ENCODE measurements at regions not wholly inside any gene's neighbourhood (a gene's known extent, or its start where the extent isn't known, plus 50 kb on each side); places are given as distances from the start of the nearest gene placed in this dataset.
A peak's percentile ranks its signal among the peaks of the same experiment; 100 is the strongest.
"Not testable (repeated sequence)": the region's sequence is repeated elsewhere in the genome, so short reads cannot be mapped to it uniquely, and the experiment has no call there.

DNA sequence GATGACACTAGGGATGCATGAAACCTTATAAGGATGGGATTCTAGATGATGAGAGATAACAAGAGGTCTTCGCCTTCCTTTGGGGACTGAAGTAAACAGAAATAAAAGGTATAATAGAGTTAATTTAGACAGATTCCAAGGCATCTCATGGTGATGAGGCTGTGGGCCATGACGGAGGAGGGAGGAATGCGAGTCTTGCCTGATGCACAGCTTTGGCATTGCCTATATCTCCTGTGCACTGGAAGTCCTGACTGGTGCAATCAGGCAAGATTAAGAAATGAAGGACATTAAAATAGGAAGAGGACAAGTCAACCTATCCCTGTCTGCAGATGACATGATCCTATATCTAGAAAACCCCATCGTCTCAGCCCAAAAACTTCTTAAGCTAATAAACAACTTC, 526.4 kb upstream of the LMO3 start:
- TF ChIP-seq, protein P1, sequence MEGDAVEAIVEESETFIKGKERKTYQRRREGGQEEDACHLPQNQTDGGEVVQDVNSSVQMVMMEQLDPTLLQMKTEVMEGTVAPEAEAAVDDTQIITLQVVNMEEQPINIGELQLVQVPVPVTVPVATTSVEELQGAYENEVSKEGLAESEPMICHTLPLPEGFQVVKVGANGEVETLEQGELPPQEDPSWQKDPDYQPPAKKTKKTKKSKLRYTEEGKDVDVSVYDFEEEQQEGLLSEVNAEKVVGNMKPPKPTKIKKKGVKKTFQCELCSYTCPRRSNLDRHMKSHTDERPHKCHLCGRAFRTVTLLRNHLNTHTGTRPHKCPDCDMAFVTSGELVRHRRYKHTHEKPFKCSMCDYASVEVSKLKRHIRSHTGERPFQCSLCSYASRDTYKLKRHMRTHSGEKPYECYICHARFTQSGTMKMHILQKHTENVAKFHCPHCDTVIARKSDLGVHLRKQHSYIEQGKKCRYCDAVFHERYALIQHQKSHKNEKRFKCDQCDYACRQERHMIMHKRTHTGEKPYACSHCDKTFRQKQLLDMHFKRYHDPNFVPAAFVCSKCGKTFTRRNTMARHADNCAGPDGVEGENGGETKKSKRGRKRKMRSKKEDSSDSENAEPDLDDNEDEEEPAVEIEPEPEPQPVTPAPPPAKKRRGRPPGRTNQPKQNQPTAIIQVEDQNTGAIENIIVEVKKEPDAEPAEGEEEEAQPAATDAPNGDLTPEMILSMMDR (IDR thresholded peaks at IDR 0.05; ENCODE audit: insufficient read depth, low read length, severe bottlenecking), result no peak
- H3K27me3 ChIP-seq (ENCODE audit: control insufficient read depth, insufficient read depth, low read length), result no peaks in the 10 kb centered on the region
- FAIRE-seq, result no peak
- no peak overlapping the region for H3K4me3 ChIP-seq (ENCODE audit: low read depth, low read length)
- no peak for DNase-seq (ENCODE audit: low read depth)
- H3K36me3 ChIP-seq (ENCODE audit: control insufficient read depth, insufficient read depth, low read length), result no peaks in the 10 kb centered on the region

DNA sequence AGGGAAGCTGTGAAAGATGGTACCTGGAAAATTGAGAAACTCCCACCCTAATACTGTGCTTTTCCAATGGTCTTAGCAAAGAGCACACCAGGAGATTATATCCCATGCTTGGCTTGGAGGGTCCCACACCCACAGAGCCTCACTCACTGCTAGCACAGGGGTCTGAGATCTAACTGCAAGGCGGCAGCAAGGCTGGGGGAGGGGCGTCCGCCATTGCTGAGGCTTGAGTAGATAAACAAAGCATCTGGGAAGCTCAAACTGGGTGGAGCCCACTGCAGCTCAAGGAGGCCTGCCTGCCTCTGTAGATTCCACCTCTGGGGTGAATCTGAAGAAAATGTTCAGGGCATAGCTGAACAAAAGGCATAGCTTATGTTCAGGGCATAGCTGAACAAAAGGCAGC, 510.6 kb upstream of the LMO3 start:
- not testable (repeated sequence) for DNase-seq (ENCODE audit: low read depth); H3K27me3 ChIP-seq (ENCODE audit: control insufficient read depth, insufficient read depth, low read length); H3K4me3 ChIP-seq (ENCODE audit: low read depth, low read length); H3K36me3 ChIP-seq (ENCODE audit: control insufficient read depth, insufficient read depth, low read length); FAIRE-seq

DNA sequence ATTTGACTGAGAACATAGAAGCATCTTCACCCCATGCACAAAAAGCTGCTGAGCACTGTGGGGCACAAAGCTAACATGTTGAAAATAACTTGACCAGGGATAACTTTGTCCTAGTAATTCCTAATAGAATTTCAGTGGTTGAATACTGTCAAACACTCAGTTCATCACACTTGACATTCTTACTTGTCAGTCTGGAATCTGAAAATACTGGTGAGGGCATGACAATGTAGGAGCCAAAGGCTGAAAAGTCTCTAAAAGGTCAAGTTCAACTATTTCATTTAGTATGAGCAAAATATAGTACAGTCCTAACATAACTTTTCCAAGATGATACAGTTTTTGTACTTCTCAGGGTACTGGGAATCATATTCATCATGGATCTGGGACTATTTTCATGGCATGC, 504.4 kb upstream of the LMO3 start:
- TF ChIP-seq, protein P1 (IDR thresholded peaks at IDR 0.05; ENCODE audit: insufficient read depth, low read length, severe bottlenecking), result no peak
- FAIRE-seq, result no peak

DNA sequence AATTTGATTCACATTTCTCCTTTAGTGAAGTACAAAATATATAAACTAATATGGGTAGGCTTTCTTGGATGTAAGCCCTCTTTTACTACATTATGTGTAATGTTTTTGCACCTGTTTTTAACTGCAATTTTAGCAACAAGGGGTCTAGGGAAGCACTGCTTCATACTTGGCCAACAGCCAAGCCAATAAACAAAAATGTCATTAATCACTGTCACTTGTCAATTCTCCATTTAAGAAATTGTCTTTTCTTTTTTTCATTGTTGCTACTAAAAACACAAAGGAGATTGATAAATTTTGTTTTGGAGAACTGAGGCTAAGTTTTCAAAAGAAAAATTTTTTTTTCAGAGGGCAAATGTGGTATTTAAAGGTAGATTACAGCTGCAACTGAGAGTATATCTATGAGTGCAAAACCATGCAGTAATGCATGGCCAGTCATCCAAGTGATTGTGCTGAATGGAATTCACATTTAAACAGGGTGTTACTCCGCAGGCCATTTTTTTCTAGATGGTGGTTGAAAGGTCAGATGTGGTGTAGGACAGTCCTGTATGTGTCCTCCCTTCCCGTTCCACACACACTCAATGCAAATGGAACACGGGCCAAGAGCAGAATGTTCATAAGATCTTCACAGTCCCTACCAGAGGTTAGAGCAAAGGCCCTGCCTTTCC, 503.0 kb upstream of the LMO3 start:
- DNase-seq (ENCODE audit: low read depth) (peak; percentile 21), FAIRE-seq (no peak)
- Histone ChIP-seq H3K4me3 (ENCODE audit: low read depth, low read length) (no peak overlapping the region), H3K36me3 (ENCODE audit: control insufficient read depth, insufficient read depth, low read length) (no peaks in the 10 kb centered on the region), H3K27me3 (ENCODE audit: control insufficient read depth, insufficient read depth, low read length) (no peaks in the 10 kb centered on the region)
- TF ChIP-seq, protein P1 (IDR thresholded peaks at IDR 0.05; ENCODE audit: insufficient read depth, low read length, severe bottlenecking), result no peak

More for the DNA sequence above, 504.4 kb upstream of the LMO3 start:
- no peak overlapping the region for H3K4me3 ChIP-seq (ENCODE audit: low read depth, low read length)
- no peak for DNase-seq (ENCODE audit: low read depth)
- no peaks in the 10 kb centered on the region for H3K36me3 ChIP-seq (ENCODE audit: control insufficient read depth, insufficient read depth, low read length)
- H3K27me3 ChIP-seq (ENCODE audit: control insufficient read depth, insufficient read depth, low read length), result no peaks in the 10 kb centered on the region

DNA sequence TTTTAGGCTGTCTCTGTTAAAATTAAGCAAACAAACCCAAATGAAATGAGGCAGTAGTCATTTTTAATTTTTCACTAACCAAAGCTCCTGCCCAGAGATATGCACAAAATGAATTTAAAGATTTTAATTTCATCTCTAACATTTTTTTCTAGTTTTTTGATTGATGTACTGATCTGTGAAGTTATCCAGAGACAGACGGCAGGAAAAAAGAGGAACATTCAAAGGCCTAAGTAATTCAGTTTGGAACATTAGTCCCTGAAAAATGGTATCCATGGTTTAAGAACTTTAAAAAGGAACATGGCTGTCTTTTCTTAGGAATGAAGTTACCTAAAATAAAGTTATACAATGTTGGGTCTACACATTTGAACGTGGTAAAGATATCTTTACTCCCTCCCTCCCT, 498.8 kb upstream of the LMO3 start:
- H3K36me3 ChIP-seq (ENCODE audit: control insufficient read depth, insufficient read depth, low read length), result no peaks in the 10 kb centered on the region
- no peak for FAIRE-seq
- no peak for DNase-seq (ENCODE audit: low read depth)
- TF ChIP-seq, protein P1 (IDR thresholded peaks at IDR 0.05; ENCODE audit: insufficient read depth, low read length, severe bottlenecking), result no peak
- H3K4me3 ChIP-seq (ENCODE audit: low read depth, low read length), result no peak overlapping the region
- no peaks in the 10 kb centered on the region for H3K27me3 ChIP-seq (ENCODE audit: control insufficient read depth, insufficient read depth, low read length)

DNA sequence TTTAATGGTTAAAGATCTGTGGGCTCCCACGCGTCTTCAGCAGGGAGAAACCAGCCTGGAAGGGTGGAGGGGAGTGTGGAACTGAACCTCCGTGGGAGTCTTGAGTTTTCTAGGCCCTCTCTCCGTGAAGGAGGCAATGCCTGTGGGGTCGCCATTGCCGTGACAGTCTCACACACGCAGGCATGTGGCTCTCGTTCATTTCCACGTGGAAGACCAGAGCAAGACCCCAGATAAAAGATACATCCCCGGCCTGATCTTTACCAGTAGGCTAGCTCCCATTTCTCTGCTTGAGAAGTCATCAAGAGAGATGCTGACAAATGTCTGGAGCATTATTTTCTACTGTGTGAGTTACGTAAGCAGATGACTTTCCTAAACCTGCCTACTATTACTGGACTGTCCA, 491.7 kb upstream of the LMO3 start:
- Histone ChIP-seq H3K27me3 (ENCODE audit: control insufficient read depth, insufficient read depth, low read length) (no peaks in the 10 kb centered on the region), H3K36me3 (ENCODE audit: control insufficient read depth, insufficient read depth, low read length) (no peaks in the 10 kb centered on the region), H3K4me3 (ENCODE audit: low read depth, low read length) (no peak overlapping the region)
- TF ChIP-seq, protein P1 (IDR thresholded peaks at IDR 0.05; ENCODE audit: insufficient read depth, low read length, severe bottlenecking), result no peak
- DNase-seq (ENCODE audit: low read depth) (no peak), FAIRE-seq (peak; percentile 100)

All from bronchial epithelial cell (primary cell).